Trophoblast cell (in vitro differentiated cells and primary cell): ENCODE measurements at regions not wholly inside any gene's neighbourhood (a gene's known extent, or its start where the extent isn't known, plus 50 kb on each side); places are given as distances from the start of the nearest gene placed in this dataset.

Source experiments
- DNase-seq, 2 donors: peaks; one replicate each; pipeline ENCODE4 v3.0.0-alpha.2; 2016
- H2AFZ ChIP-seq: 2 replicates; pipeline ENCODE4 v1.6.1; 2013; ENCODE audit warnings: low read length, moderate library complexity, mild to moderate bottlenecking; ENCODE audit not compliant: insufficient read depth, poor library complexity
- H2AK5ac ChIP-seq: 2 replicates; pipeline ENCODE4 v1.6.1; 2013; ENCODE audit warnings: mild to moderate bottlenecking, low read length
- H2BK120ac ChIP-seq: 2 replicates; pipeline ENCODE4 v1.6.1; 2013; ENCODE audit warnings: low read length, mild to moderate bottlenecking, moderate library complexity; ENCODE audit not compliant: insufficient read depth, poor library complexity
- H2BK12ac ChIP-seq: 2 replicates; pipeline ENCODE4 v1.6.1; 2013; ENCODE audit warnings: mild to moderate bottlenecking, low read length, moderate library complexity
- H2BK5ac ChIP-seq: 2 replicates; pipeline ENCODE4 v1.6.1; 2013; ENCODE audit warnings: low read length, low read depth, moderate library complexity, mild to moderate bottlenecking; ENCODE audit not compliant: poor library complexity
- H3K14ac ChIP-seq: 2 replicates; pipeline ENCODE4 v1.6.1; 2013; ENCODE audit warnings: mild to moderate bottlenecking, low read length
- H3K18ac ChIP-seq: 2 replicates; pipeline ENCODE4 v1.6.1; 2013; ENCODE audit warnings: mild to moderate bottlenecking, low read length
- H3K23ac ChIP-seq: 2 replicates; pipeline ENCODE4 v1.6.1; 2013; ENCODE audit warnings: low read length
- H3K27ac ChIP-seq: 2 replicates; pipeline ENCODE4 v1.5.1; 2013; ENCODE audit warnings: low read depth, mild to moderate bottlenecking, inconsistent platforms, low read length, moderate library complexity
- H3K27me3 ChIP-seq: 2 replicates; pipeline ENCODE4 v1.6.1; 2013; ENCODE audit warnings: inconsistent platforms, mild to moderate bottlenecking, low read length, moderate library complexity; ENCODE audit not compliant: insufficient read depth
- H3K36me3 ChIP-seq, 2 experiments: 1 replicate in 1 of 2; 2 replicates in 1 of 2; pipeline ENCODE4 v1.6.1; 2013; ENCODE audit warnings: low read length in 2 of 2, mild to moderate bottlenecking in 2 of 2, moderate library complexity in 1 of 2; ENCODE audit not compliant: insufficient read depth in 2 of 2, control insufficient read depth in 1 of 2
- H3K4ac ChIP-seq: 2 replicates; pipeline ENCODE4 v1.6.1; 2013; ENCODE audit warnings: low read depth, mild to moderate bottlenecking, low read length, moderate library complexity
- H3K4me1 ChIP-seq, 2 experiments: 1 replicate in 1 of 2; 2 replicates in 1 of 2; pipeline ENCODE4 v1.6.1; 2013; ENCODE audit warnings: low read length in 2 of 2, mild to moderate bottlenecking in 2 of 2, moderate library complexity in 1 of 2; ENCODE audit not compliant: insufficient read depth in 2 of 2, control insufficient read depth in 1 of 2
- H3K4me2 ChIP-seq: 2 replicates; pipeline ENCODE4 v1.6.1; 2013; ENCODE audit warnings: inconsistent platforms, mild to moderate bottlenecking, low read length, moderate library complexity
- H3K4me3 ChIP-seq: 2 replicates; pipeline ENCODE4 v1.5.1; 2013; ENCODE audit warnings: mild to moderate bottlenecking, low read depth, low read length, inconsistent platforms
- H3K79me1 ChIP-seq: one replicate; pipeline ENCODE4 v1.6.1; 2013; ENCODE audit warnings: low read length
- H3K79me2 ChIP-seq: 2 replicates; pipeline ENCODE4 v1.6.1; 2013; ENCODE audit warnings: low read length, mild to moderate bottlenecking; ENCODE audit not compliant: control insufficient read depth, insufficient read depth, poor library complexity
- H3K9ac ChIP-seq: 2 replicates; pipeline ENCODE4 v1.6.1; 2013; ENCODE audit warnings: mild to moderate bottlenecking, low read length
- H3K9me3 ChIP-seq: 2 replicates; pipeline ENCODE4 v1.6.1; 2013; ENCODE audit warnings: low read depth, mild to moderate bottlenecking, control low read depth, inconsistent platforms, low read length; ENCODE audit not compliant: insufficient read depth
- H4K12ac ChIP-seq: 2 replicates; pipeline ENCODE4 v1.6.1; 2013; ENCODE audit warnings: low read depth, mild to moderate bottlenecking, low read length, moderate library complexity
- H4K8ac ChIP-seq: 2 replicates; pipeline ENCODE4 v1.6.1; 2013; ENCODE audit warnings: low read depth, mild to moderate bottlenecking, low read length, moderate library complexity
- H4K91ac ChIP-seq: one replicate; pipeline ENCODE4 v1.6.1; 2013; ENCODE audit warnings: low read depth, mild to moderate bottlenecking, low read length, moderate library complexity
- WGBS: extraction: QIAGEN DNeasy Blood & Tissue Kit; methylation state at CpG from one replicate; pipeline ENCODE4 v1.1.7; 2013; ENCODE audit warnings: missing lambda C conversion rate; ENCODE audit not compliant: insufficient read length, insufficient coverage; ENCODE audit errors: extremely low coverage; 5-methylcytosine and 5-hydroxymethylcytosine counted together

DNA sequence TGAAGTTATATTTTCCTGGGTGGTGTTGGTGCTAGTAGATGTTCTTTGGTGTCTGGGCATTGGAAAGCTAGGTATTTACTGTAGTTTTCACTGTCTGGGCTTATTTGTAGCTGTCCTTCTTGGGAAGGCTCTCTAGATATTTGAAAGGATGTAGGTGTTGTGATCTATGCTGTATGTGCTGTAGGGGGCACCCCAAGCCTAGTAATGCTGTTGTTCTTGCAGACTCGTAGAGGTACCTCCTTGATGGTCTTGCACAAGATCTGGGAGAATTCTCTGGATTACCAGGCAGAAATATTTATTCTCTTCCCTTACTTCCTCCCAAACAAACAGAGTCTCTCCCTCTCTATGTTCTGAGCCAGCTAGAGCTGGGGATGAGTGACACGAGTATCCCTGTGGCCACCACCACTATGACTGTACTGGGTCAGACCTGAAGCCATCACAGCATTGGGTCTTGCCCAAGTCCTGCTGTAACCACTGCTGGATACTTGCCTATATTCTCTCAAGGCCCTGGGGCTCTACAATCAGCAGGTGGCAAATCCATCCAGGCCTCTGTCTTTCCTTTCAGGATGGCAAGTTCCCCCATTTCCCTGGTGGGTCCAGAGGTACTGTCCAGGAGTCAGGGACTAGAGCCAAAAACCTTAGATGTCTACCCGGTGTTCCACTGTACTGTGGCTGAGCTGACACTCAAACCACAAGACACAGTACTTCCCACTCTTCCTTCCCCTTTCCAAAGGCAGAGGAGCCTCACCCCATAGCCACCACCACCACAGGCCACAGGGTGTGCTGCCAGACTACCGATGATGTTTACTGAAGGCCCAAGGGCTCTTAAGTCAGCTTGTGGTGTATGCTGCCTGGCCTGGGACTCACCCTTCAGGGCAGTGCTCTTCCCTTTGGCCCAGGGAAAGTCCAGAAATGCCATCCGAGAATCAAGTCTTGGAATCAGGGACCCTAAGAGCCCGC is 195.2 kb upstream of the DPPA4 start:
- Histone ChIP-seq H4K12ac (no peak overlapping the region), H3K14ac (no peak overlapping the region), H3K4me3 (no peak overlapping the region), H2BK5ac (no peak overlapping the region), H3K36me3 (no peaks in the 10 kb centered on the region), H3K23ac (no peak overlapping the region), H3K4ac (no peak overlapping the region), H2BK12ac (no peak overlapping the region), H2AK5ac (no peak overlapping the region), H3K79me2 (no peaks in the 10 kb centered on the region), H3K9ac (no peak overlapping the region), H4K91ac (no peak overlapping the region), H3K4me2 (no peak overlapping the region), H3K9me3 (no peaks in the 10 kb centered on the region), H2AFZ (no peak overlapping the region), H3K4me1 (no peaks in the 10 kb centered on the region), H4K8ac (no peak overlapping the region), H3K18ac (no peak overlapping the region), H3K79me1 (no peaks in the 10 kb centered on the region), H3K27me3 (no peaks in the 10 kb centered on the region), H3K27ac (no peak overlapping the region), H2BK120ac (no peak overlapping the region)
- WGBS, result no CpG with 5 or more reads among the region's 6 CpGs
- peak; percentile 51 to 54 for DNase-seq

DNA sequence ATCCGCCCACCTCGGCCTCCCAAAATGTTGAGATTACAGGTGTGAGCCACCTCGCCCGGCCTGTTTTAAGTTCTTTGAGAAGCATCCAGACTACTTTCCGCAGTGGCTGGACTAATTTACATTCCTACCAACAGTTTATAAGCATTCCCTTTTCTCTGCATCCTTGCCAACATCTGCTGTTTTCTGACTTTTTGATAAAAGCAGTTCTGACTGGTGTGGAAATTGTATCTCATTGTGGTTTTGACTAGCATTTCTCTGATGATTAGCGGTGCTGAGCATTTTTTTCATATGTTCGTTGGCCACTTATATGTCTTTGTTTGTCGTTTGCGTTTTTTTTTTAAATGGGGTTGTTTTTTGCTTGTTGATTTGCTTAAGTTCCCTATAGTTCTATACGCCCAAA is 208.4 kb upstream of the DPPA4 start:
- H3K79me2 ChIP-seq, result no peaks in the 10 kb centered on the region
- H2BK12ac ChIP-seq, result no peak overlapping the region
- no peak overlapping the region for H2BK120ac ChIP-seq
- no peak overlapping the region for H3K23ac ChIP-seq
- H3K27ac ChIP-seq, result no peak overlapping the region
- H4K91ac ChIP-seq, result no peak overlapping the region
- WGBS, result no CpG with 5 or more reads among the region's 10 CpGs
- DNase-seq, result no peak
- no peak overlapping the region for H3K4ac ChIP-seq
- no peaks in the 10 kb centered on the region for H3K79me1 ChIP-seq
- no peaks in the 10 kb centered on the region for H3K9me3 ChIP-seq
- H3K4me2 ChIP-seq, result no peak overlapping the region
- no peak overlapping the region for H3K4me3 ChIP-seq
- H2AFZ ChIP-seq, result no peak overlapping the region
- H4K12ac ChIP-seq, result no peak overlapping the region
- H3K4me1 ChIP-seq, result no peaks in the 10 kb centered on the region
- no peak overlapping the region for H2AK5ac ChIP-seq
- H3K14ac ChIP-seq, result no peak overlapping the region
- H3K18ac ChIP-seq, result no peak overlapping the region
- H4K8ac ChIP-seq, result no peak overlapping the region
- no peak overlapping the region for H2BK5ac ChIP-seq
- H3K9ac ChIP-seq, result no peak overlapping the region
- no peaks in the 10 kb centered on the region for H3K27me3 ChIP-seq
- no peaks in the 10 kb centered on the region for H3K36me3 ChIP-seq

- DNase-seq, result no peak
- no peaks in the 10 kb centered on the region for H3K79me1 ChIP-seq
- no peak overlapping the region for H4K8ac ChIP-seq
- H2AK5ac ChIP-seq, result no peak overlapping the region
- H3K4me2 ChIP-seq, result no peak overlapping the region
- H3K27me3 ChIP-seq, result no peaks in the 10 kb centered on the region
- no peak overlapping the region for H2BK5ac ChIP-seq
- no peak overlapping the region for H3K9ac ChIP-seq
- H3K4me3 ChIP-seq, result no peak overlapping the region
- no peak overlapping the region for H3K18ac ChIP-seq
- no peak overlapping the region for H3K14ac ChIP-seq
- no peaks in the 10 kb centered on the region for H3K36me3 ChIP-seq
- no peaks in the 10 kb centered on the region for H3K9me3 ChIP-seq
- no peak overlapping the region for H3K27ac ChIP-seq
- no peak overlapping the region for H3K4ac ChIP-seq
- no peaks in the 10 kb centered on the region for H3K4me1 ChIP-seq
- no peak overlapping the region for H2AFZ ChIP-seq
- H3K79me2 ChIP-seq, result no peaks in the 10 kb centered on the region
- H2BK12ac ChIP-seq, result no peak overlapping the region
- WGBS, result no CpG with 5 or more reads among the region's 1 CpG
- H2BK120ac ChIP-seq, result no peak overlapping the region
- no peak overlapping the region for H4K91ac ChIP-seq
- no peak overlapping the region for H3K23ac ChIP-seq
- no peak overlapping the region for H4K12ac ChIP-seq
Measured at GRCh38 chr3:109548192-109548938, 211.0 kb upstream of the DPPA4 start.

DNA sequence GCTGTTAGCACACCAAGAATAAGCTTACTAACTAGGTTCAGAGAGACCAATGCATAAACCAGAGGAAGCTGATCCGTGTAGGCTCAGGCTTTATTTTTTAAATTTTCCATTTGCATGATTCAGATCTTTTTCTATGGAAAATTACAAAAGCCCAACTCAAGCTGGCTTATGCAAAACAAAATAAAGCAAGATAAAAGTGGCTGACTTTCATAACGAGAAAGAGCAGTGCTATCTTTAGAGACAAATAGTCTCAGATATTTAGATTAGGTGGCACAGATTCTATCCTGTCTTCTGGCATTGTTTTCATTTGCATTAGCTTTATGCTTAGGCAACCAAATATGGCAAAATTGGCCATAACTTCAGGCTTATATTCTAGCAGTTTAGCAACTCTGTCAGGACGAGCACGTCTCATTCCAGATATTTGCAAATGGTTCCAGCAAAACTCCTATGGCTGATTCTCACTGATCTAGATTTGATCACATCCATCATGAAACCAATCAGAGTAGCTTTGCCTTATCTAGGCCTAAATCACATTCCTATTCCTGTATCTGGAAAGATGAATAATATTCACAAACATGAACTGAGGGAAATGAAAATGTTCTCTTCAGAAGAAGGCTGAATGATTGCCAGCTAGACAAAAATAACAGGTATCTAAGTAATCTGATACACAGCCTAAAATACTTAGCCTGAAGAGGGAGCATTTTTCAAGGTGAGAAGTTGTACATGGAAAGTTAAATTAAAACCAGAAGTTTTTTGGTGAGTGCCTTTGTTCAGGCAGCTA is 216.4 kb upstream of the DPPA4 start:
- peak in 1 of 2 donors; percentile 47 for DNase-seq
- Histone ChIP-seq H3K18ac (no peak overlapping the region), H3K27ac (no peak overlapping the region), H2AFZ (no peak overlapping the region), H3K4ac (no peak overlapping the region), H2BK5ac (no peak overlapping the region), H3K27me3 (no peaks in the 10 kb centered on the region), H3K4me3 (no peak overlapping the region), H4K8ac (no peak overlapping the region), H4K12ac (no peak overlapping the region), H3K4me1 (no peaks in the 10 kb centered on the region), H4K91ac (no peak overlapping the region), H3K9me3 (no peaks in the 10 kb centered on the region), H3K9ac (no peak overlapping the region), H2BK120ac (no peak overlapping the region), H3K14ac (no peak overlapping the region), H3K4me2 (no peak overlapping the region), H3K79me1 (no peaks in the 10 kb centered on the region), H3K79me2 (no peaks in the 10 kb centered on the region), H2AK5ac (no peak overlapping the region), H2BK12ac (no peak overlapping the region), H3K36me3 (no peaks in the 10 kb centered on the region), H3K23ac (no peak overlapping the region)
- no CpG with 5 or more reads among the region's 4 CpGs for WGBS
